UCSD-AML1 (cell line): ENCODE measurements at regions not wholly inside any gene's neighbourhood (a gene's known extent, or its start where the extent isn't known, plus 50 kb on each side); places are given as distances from the start of the nearest gene placed in this dataset.
"Not testable (repeated sequence)": the region's sequence is repeated elsewhere in the genome, so short reads cannot be mapped to it uniquely, and the experiment has no call there.

Source experiments
- DNase-seq: peaks from one replicate; lab custom pipeline; 2025; ENCODE audit not compliant: unreplicated experiment; lab: John Stamatoyannopoulos, UW

DNA sequence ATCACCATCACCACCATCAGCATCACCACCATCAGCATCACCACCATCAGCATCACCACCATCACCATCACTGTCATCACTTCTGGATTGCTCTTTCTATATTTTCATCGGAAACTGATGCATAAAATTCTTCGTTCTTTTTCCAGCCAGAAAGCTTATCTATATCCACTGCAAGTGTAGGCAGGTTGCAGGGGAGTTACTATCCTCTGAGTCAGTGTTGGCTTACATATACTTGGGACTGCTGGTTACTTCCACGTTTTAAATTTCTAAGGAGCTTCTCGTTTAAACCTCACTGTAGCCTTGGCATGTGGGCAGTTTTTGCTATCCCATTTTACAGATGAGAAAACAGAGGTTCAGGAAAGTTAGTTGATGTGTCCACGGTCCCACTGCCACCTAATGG is 66.1 kb downstream of the FOXL3 start:
- no peak for DNase-seq

DNA sequence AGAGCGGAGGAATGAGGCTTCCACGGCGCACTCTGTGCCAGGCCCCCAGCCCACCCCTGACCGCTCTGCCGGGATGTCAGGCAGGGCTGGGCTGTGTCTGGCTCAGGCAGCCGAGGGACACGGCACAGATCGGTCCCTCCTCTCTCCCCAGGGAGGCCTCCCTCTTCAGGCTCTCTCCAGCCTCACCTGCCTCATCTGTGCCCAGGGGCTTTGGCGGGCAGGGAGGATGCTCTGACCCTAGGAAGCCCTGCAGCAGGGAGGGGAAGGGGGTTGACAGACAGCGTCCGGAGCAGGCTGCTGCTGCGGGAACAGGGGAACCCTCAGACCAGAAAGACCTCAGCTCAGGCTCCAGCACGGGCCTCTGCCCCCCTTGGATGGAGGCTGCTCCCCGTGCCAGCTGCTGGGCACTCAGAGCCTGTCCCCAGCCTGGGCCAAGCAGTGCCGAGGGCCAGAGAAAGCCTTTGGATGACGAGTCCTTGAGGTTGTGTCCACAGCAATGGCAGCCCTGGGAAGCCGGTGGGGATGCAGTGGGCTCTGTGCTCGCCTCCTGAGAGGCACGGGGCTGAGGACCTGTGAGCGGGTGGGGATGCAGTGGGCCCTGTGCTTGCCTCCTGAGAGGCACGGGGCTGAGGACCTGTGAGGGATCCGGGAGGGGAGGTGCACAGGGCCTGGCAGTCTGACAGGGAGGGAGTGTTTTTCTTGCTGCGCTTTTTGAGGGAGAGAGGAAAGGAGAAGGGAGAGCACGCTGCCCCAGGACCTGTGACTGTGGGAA is 66.9 kb downstream of the FOXL3 start:
- no peak for DNase-seq

DNA sequence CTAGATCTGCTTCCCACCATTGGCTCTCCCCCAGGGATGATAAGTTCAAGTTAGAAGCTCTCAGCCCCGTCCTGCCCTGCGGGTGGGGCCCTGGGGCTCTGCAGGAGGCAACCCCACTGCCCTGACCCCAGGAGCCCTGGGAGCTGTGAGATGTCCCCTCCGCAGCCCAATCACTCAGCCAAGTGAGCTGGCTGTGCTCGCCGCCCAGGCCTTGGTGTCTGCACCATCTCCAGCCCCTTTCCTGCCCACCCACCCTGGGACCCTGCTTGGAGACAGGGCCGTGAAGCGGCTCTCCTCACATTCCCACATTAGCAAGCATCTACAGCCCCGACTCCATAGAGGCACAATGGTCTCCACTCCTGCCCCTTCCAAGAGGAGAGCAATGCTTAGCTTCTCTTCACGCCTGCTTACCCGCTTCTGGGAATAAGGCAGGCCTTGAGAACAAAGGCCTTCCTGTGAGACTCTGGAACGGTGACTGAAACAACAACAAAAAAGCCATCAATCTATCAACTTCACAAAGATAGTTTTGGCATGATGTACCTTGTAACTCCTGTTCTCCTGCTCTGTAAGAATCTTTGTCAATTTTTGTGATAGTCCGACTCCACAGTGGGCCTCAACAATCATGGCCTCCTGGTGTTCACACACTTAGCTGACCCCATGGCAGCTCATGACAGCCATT is 67.7 kb downstream of the FOXL3 start:
- no peak for DNase-seq

DNA sequence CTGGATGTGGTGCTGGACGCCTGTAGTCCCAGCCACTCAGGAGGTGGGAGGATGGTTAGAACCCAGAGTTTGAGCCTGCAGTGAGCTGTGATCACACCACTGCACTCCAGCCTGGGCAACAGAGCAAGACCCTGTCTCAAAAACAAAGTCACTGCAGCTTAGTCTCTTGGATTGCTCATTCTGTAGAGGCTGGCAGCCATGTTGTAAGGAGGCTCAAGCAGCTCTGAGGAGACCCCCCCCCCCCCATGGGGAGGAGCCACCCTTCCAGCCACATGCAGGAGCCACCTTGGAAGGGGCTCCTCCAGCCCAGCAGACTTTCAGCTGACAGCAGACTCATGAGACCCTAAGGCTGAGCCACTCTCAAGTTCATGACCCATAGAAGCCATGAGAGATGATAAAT is 68.4 kb downstream of the FOXL3 start:
- DNase-seq: no peak

DNA sequence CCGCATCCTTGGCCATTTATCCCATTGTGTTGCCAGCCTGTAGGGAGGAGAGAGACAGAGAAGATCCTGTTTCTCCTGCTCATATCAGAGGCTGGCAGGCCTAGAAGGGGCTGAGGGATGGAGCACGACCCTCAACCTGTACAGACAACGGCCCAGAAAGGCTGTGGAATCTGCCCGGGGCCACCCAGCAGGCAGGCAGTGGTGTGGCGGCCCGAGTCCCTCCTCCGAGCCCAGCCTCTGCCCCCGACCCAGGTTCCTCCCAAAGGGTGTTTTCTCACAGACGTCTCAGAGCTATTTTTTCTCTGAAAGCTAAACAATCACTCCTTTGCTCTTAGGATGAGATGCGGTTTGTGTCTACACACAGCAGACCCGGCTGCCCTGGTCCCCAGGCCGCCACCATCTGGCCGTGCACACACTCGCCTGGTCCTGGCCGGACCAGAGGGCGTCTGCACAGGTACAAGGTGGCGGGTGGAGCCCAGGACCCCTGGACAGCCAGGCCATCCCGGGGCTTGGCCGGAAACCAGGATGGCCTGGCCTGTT is 69.3 kb downstream of the FOXL3 start:
- DNase-seq: no peak

DNA sequence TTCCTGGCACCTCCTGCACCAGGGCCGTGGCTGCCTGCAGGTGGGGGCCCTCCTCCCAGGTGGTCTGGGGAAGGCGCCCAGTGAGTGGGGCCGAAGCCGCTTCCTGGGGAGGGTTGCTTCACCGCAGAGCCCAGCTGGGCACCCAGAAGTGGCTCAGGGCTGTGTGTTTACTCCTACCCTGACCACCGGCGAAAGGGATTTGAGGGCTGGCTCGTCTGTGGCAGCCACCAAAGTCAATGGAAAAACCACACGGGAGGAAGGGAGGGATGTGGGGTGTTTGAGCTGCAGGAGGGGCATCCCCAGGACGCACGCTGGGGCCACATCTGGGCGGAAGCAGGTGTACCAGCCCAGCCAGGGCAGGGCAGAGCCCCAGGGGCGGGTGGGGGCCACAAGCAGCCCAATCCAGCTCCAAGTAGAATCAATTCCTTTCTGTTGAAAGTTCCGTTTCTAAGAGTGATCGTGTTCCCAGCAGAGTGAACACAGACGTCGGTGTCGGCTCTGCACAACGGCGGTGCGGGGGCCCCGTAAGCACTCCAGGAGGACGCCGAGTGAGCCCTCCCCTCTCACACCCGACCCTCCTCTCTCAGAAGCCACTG is 69.9 kb downstream of the FOXL3 start:
- peak; percentile 65 for DNase-seq

DNA sequence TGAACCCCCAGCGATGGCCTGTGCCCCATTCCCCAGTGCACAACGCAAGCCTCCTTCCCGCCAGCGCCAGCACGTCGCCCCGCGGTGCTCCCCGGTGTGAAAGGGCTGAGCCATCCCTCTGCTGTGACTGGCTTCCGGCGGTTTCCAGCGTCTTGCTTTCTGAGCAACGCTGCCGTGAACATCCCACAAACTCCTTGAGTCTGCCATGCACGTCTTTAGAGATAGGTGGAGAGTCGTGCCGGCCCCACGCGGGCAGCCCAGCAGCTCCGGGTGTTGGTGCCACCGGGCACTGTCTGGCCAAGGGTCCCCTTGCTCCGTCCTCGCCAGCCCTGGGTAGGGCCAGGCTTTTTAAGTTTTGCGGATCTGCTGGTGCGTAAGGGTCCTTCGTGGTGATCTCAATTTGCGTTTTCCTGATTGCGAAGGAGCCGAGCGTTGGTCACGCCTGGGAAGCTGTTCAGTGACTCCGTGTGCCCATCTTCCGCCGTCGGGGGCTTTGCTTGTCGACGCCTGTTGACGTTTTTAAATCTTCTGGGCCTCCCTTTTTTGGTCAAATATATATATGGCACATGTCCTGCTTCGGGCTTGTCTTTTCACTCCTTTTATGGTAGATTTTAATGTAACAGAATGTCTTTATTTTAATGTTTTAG is 70.6 kb downstream of the FOXL3 start:
- peak; percentile 31 for DNase-seq

DNA sequence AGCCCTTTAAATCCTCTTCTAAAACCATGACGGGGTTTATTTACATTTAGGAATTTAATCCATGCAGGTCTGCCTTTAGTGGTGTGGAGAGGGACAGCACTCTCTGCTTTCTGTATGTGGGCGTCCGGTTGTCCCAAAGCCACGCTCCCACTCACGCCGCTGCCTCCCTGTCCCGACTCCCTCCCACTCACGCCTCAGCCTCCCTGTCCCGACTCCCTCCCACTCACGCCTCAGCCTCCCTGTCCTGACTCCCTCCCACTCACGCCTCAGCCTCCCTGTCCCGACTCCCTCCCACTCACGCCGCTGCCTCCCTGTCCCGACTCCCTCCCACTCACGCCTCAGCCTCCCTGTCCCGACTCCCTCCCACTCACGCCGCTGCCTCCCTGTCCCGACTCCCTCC is 71.2 kb downstream of the FOXL3 start:
- not testable (repeated sequence) for DNase-seq

DNA sequence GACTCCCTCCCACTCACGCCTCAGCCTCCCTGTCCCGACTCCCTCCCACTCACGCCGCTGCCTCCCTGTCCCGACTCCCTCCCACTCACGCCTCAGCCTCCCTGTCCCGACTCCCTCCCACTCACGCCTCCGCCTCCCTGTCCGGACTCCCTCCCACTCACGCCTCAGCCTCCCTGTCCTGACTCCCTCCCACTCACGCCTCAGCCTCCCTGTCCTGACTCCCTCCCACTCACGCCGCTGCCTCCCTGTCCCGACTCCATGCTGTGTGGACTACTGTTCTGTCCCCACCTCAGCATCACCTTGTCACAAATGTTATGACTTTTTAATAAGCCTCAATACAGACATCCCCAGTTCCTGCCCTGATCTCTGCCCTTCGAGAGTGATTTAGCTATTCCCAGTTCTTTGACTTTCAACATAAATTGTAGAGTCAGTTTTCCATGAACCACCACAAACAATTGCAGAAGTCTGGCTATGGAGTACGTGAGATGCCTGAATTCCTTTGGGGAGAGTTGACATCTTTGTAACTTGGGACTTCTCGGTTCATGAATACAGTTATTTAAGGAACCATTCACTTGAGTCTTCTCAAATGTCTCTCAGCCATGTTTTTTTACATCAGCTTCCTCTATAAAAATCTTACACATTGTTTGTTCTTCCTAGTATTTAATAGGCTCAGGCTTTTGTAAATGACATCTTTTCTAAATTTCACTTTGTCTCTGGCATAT is 71.9 kb downstream of the FOXL3 start:
- no peak for DNase-seq

DNA sequence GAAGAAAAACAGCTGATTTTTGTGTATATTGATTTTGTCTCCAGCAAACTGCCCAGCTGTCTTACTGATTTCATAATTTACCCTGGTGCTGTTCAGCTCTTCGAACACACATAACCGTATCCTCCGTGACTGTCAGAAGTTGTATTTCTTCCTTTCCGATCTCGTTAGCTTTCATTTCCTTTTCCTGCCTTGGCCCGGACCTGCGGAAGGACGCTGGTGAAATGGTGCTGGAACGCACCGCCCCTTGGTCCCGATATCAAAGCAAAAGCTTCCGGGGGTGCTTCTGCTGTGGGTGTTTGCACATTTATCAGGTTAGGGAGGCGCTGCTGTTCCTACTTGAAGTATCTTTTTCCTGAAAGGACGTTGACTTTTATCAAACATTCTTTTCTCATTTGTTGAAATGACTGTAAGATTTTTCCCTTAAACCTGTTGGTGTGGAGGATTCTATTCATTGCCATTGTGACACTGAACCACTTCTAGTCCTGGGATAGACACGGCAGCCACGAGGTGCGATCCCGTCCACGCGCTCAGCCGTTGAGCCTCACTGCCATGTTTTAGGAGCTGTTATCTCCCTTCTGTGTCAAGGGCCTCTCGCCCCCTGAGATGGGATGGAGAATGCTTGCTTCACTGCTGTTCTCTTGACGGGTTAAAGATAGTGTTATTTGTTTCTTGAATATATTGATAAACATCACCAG is 72.6 kb downstream of the FOXL3 start:
- peak; percentile 51 for DNase-seq

DNA sequence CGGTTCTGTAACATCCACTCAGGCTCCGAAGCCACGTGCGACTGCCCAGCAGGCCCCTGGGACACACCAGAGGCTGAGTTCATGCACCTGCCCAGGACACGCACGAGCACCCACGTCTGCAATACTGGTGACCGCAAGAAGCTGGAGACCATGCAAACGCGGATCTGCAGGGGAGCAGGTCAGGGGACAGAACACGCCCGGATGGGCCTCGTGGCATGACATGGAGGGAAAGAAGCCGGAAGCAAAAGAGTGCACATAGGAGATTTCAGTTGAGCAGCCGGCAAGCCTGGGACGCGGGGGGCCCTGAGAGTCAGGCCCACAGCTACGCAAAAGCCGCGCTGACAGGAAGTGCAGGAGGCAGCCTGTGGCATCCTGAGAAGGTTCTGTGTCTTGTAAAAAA is 73.7 kb downstream of the FOXL3 start:
- DNase-seq: peak; percentile 9

DNA sequence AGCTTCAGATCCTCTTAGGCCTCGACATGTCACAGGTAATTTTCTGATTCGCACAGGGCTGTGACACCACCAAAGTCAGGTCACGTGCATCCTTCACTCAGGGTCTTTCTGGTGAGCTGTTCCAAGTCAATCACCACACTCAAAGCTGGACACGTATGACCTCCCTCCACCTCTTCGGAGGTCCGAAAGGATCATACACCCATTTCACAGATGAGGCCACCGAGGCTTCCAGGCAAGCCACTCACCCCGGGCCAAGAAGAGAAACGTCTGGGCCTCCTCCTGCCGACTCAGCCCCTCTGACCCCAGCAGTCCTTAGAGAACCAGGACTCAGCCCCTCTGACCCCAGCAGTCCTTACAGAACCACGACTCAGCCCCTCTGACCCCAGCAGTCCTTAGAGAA is 74.6 kb downstream of the FOXL3 start:
- no peak for DNase-seq

DNA sequence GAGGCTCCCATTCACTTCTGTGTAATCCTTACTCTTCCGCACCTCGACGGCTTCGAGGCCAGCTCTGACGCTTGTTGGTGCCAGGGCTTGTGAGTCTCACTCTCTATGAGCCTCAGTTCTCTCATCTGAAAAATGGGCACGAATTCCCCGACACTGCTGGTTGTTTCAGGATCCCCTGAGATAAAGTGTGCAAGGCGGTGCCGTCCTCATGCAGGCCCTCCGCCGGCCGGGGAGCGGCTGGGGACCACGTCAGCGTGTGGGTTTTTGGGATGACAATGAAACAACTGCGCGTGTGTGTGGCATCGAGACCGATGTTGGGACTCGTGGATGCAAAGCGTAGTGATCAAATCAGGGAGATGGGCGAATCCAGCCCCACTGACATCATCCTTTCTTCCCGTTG is 75.6 kb downstream of the FOXL3 start:
- no peak for DNase-seq

DNA sequence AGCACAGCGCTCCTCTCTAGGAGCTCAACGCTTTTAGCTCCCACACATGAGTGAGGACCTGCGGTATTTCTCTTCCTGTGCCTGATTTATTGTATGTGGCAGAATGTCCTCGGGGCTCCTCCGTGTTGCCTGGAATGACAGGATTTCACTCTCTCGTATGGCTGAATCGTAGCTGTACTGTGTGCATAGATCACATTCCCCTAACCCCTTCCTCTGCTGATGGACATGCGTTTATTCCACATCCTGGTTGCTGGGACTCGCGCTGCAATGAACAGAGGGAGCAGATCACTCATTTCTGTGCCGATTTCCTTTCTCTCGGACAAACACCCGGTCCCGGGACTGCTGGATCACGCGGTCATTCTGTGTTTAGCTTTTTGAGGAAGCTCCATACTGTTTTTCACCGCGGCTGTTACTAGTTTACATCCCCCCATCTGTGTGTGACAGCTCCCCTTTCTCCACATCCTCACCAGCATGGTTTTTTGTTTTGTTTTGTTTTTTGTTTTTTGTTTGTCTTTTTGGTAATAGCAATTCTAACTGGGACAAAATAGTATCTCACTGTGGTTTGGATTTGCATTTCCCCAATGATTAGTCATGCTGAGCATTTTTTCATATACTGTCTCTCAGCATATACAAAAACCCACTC is 76.3 kb downstream of the FOXL3 start:
- DNase-seq: peak; percentile 37

DNA sequence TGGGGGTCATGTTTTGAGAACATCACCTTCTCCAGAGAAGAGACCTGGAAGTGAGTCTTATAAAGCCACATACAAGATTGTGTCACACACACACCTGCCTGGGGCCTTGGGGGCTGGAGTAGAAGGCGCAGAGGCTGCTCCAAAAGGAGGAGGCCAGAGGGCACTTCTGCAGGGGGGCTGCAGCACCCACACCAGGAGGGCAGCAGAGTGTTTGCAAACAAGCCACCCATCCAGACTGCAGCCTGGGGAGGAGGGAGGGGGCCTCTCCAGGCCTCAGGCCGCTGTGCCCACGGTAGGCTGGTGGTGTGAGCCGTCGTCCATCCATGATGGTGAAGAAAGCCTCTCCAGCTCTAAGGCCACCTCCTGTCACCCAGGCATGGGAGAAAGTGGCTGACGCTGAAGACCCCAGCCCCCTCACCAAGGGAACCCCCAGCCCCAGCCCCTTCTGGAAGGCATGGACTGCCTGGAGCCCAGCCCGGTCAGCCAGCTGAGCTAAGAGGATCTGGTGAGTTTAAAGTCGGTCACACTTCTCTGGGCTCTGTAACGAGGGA is 77.5 kb downstream of the FOXL3 start:
- DNase-seq: no peak

DNA sequence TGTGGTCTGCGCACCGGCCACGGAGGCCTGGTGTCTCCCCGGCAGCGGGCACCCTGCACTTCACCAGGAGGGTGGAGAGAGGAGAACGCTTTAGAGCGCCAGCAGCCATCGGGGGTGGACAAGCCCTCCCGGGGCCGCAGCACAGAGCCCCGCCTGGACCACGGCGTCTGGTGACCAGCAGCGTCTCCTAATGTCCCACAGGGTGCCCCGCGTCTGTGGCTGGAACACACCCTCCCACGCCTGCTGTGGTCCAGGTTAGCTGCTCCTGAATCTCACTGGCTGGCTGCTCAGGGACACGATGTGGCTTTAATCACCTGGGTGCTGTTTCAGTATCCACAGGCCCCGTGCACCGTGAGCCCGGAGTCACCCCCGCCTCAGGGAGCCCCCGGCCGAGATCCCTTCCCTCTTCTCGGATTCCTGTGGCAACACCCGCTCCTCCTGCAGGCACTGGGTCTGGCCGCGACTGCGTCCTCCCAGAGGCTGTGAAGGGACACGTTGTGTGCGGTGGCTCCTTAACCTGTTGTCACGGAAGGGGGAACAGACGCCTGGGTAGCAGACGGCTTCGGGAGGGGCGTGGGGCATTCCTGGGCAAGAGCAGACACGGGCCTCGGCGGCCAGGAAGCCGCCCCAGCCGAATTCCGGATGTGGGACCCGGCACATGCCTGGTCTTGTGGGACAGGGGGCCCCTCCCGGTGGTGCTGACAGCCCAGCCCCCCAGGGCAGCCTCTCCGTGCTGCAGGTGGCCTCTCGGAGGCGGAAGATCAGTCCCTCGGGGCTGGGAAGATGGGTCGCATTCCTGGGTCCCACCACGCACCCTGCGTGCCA is 78.9 kb downstream of the FOXL3 start:
- DNase-seq: no peak

DNA sequence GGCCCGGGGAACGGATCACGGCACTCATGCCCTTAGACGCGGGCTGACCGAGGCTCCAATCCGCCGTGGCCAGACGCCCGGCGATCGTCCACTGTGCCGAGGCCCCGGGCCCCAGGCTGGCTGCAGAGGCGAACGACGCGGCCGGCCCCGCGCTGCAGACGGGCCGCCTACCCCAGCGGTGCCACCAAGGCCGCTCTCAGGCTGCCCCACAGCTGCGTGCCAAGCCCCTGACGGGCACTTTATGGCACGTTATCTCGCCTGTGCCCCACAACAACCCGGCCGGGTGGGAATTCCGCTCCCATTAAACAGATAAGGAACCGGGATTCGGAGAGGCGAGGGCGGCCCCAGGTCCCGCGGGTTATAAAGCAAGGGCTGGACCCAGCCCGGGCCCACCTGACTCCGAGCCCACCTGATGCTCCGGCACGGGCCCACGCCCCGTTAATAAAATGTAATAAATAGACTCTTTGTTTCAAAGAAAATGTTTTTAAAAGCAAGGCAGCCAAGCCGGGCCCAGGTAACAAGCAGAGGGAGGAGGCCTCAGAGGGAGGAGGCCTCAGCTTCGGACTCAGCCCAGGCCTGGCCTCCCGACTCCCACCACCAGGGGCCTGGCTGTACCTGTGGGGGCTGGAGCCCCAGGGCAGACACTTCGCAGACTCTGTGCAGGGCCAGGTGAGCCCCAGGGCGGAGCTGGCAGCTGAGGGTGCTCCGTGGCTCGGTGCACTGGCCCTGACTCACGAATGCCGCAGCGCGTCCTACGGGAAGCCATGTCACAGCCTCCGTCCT is 79.7 kb downstream of the FOXL3 start:
- DNase-seq: no peak

DNA sequence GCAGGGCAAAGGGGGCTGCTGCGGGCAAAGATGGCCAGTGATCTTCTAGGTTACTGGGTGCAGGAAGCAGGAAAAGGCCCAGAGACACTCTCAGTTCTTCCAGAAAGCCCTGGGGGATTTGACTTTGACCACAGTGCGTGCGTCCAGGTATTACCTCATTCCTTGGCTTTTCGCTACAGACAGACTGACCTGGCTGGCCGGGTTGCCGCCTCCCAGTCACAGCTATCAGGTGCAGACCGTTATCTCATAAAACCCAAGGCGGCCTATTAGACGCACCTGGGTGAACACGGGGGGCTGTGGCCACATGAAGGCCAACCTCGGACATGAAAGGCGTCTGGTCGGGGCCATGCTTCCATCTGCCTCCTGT is 80.3 kb downstream of the FOXL3 start:
- DNase-seq: no peak
